ENCODE measurements at regions not wholly inside any gene's neighbourhood (a gene's known extent, or its start where the extent isn't known, plus 50 kb on each side); places are given as distances from the start of the nearest gene placed in this dataset.
"Not testable (repeated sequence)": the region's sequence is repeated elsewhere in the genome, so short reads cannot be mapped to it uniquely, and the experiment has no call there.

DNA sequence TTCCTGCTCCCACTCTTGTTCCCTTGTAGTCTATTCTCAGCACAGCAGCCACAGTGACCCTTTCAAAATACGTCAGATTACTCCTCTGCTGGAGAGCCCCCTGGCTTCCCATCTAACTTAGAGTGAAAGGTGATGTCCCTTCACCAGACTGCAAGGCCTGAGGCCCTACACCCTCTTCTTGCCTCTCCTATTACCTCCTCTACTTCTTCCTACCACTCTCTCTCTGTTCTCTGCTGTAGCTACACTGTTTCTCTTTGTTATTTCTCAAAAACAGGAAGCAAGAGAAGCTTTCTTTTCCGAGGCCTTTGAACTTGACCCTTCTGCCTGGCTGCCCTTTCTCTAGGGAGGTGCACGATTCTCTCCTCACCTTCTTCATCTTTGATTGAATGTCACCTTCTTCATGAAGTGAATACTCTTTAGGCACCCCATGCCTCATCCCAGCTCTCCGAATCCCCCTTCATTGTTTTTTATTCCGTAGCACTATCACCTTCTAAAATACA, 99.1 kb upstream of the NBPF26 start:
- TF ChIP-seq SIN3A (IDR thresholded peaks at IDR 0.05; ENCODE audit: borderline replicate concordance, low read depth, low read length); JUND (IDR thresholded peaks at IDR 0.05); NFIC (IDR thresholded peaks at IDR 0.05; ENCODE audit: borderline replicate concordance); POLR2AphosphoS5 (IDR thresholded peaks at IDR 0.05; ENCODE audit: low read depth, low read length): not testable (repeated sequence)
- TF ChIP-seq, protein P1, sequence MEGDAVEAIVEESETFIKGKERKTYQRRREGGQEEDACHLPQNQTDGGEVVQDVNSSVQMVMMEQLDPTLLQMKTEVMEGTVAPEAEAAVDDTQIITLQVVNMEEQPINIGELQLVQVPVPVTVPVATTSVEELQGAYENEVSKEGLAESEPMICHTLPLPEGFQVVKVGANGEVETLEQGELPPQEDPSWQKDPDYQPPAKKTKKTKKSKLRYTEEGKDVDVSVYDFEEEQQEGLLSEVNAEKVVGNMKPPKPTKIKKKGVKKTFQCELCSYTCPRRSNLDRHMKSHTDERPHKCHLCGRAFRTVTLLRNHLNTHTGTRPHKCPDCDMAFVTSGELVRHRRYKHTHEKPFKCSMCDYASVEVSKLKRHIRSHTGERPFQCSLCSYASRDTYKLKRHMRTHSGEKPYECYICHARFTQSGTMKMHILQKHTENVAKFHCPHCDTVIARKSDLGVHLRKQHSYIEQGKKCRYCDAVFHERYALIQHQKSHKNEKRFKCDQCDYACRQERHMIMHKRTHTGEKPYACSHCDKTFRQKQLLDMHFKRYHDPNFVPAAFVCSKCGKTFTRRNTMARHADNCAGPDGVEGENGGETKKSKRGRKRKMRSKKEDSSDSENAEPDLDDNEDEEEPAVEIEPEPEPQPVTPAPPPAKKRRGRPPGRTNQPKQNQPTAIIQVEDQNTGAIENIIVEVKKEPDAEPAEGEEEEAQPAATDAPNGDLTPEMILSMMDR (IDR thresholded peaks at IDR 0.05) = not testable (repeated sequence)

Measured in SK-N-SH (cell line).